T47D (cell line): ENCODE measurements at regions not wholly inside any gene's neighbourhood (a gene's known extent, or its start where the extent isn't known, plus 50 kb on each side); places are given as distances from the start of the nearest gene placed in this dataset.

Source experiments
- DNase-seq, 2 experiments: peaks; one replicate each; pipeline versions ENCODE4 v3.0.0 to v3.0.0-alpha.2; 2011 to 2012; ENCODE audit warnings: low read depth in 1 of 2, low spot score in 1 of 2
- JUND ChIP-seq: IDR thresholded peaks from 2 replicates; pipeline ENCODE4 v1.6.1; 2012; ENCODE audit warnings: low read depth
- in situ Hi-C: cut with HindIII; loops from 2 replicates; pipeline ENCODE4 v1.10.0; 2016; ENCODE audit warnings: low sequenced_read_pairs, low pct_unique_long_range_greater_than_20kb

GRCh38 chr7:25804154-25804553 lies 347.8 kb upstream of the NFE2L3 start:
- in situ Hi-C loops = no loop called here
- no peak; the same call in 1 of the 2 replicates for TF ChIP-seq JUND
- peak; percentile 7 to 67 for DNase-seq

GRCh38 chr7:25805027-25805687 lies 346.8 kb upstream of the NFE2L3 start:
- no peak for TF ChIP-seq JUND
- in situ Hi-C loops = no loop called here
- DNase-seq = peak in 1 of 2 experiments; percentile 46

GRCh38 chr7:25807086-25807611 lies 344.8 kb upstream of the NFE2L3 start:
- in situ Hi-C loops = no loop called here
- DNase-seq = no peak

GRCh38 chr7:25809441-25809840 lies 342.6 kb upstream of the NFE2L3 start:
- no peak for TF ChIP-seq JUND
- DNase-seq = no peak
- in situ Hi-C loops = no loop called here

More at GRCh38 chr7:25807086-25807611, 344.8 kb upstream of the NFE2L3 start:
- no peak for TF ChIP-seq JUND

GRCh38 chr7:25812086-25812850 lies 339.7 kb upstream of the NFE2L3 start:
- in situ Hi-C loops = no loop called here
- TF ChIP-seq JUND = no peak
- DNase-seq = no peak

- no peak for TF ChIP-seq JUND
- DNase-seq = no peak
- in situ Hi-C loops = no loop called here
Measured at GRCh38 chr7:25813381-25813780, 338.6 kb upstream of the NFE2L3 start.

DNA sequence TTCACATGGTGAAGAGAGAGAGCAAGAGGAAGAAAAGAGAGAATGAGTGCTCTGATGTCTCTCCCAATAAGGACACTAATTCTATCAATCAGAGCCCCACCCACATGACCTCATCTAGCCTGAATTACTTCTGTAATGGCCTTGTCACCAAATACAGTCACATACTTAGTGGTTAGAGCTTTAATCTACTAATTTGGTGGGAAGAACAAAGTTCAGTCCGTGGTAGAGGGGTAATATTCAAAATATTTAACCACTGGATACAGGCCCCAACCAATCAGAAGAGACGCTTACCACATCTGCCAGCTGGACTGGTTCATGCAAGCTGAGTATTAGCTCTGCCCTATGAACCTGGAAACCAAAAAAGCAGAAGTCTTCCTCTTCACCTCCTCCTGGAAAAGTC lies 336.3 kb upstream of the NFE2L3 start:
- DNase-seq = no peak
- TF ChIP-seq JUND = no peak
- in situ Hi-C loops = no loop called here

DNA sequence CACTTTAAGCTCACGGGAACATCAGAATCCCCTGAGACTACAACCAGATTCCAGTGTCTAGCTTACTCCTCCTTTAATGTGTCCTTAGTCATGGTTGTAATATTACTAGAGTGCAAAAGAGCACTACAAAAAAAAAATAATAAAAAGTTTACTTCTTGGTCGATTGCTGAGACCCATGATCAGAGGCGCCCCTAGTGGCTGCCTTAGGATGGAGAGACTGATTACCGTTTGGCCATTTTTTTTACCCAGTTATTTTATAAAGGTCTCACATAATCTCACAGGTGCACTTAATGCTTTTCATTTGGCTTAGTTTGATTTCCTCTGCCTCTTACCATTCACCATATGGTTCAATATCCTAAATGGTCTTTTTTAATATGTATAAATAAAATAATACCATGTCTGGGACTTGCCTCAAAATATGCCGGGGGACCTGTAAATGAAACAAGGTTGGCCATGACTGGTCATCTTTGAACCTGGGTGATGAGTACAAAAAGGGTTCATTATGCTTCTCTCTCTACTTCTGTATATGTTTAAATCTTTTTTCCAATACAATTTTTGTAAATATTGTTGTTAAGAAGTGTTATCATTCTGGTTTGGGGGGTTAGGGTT lies 331.5 kb upstream of the NFE2L3 start:
- TF ChIP-seq JUND = no peak
- peak in 1 of 2 experiments; percentile 13 for DNase-seq
- in situ Hi-C loops = no loop called here

DNA sequence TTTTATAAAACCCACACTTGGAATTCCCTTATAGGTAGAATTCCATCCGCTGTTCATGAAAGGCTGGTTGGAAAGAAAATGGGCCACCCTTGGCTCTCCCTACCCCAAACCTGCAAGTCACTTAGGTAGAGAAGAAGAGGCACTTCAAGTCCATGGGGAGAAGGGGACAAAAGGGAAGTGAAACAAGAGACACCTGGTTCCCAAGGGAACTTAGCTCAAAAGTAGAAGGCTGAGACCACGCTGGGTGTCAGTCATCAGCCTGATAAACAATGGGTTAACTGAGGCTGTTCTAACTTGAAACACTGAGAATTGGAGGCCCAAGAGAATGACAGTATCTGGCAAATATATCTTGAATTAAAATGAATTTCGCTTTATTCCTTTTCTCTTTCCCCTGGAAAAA lies 330.8 kb upstream of the NFE2L3 start:
- TF ChIP-seq JUND = no peak
- DNase-seq = no peak
- in situ Hi-C loops = no loop called here

- DNase-seq = no peak
- in situ Hi-C loops = no loop called here
- no peak for TF ChIP-seq JUND
Measured at GRCh38 chr7:25822823-25823222, 329.2 kb upstream of the NFE2L3 start.

DNA sequence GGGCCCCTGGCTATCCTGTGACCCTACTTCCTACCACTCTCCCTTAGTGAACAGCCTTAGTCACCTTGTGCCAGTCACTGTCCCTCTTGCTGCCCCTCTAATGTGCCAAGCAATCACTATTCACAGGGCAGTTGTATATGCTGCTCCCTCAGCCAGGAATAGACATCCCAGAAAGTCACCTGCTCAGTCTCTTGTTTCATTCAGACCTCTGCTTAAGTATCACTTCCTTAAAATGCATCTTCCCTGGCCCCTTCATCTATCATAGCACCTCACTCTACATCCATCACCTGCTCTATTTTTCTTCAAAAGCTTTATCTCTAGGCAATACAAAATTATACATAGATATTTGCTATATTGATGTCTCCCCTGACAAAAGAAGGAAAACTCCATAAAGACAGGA lies 328.4 kb upstream of the NFE2L3 start:
- DNase-seq = no peak
- in situ Hi-C loops = no loop called here
- TF ChIP-seq JUND = no peak

GRCh38 chr7:25828468-25828867 lies 323.5 kb upstream of the NFE2L3 start:
- no peak for DNase-seq
- no peak for TF ChIP-seq JUND
- in situ Hi-C loops = loop anchor here (25.0 kb wide), 1 partner anchor 441 kb away; no protein-coding TSS in a partner anchor

- DNase-seq = no peak
- no peak for TF ChIP-seq JUND
- in situ Hi-C loops = loop anchor here (25.0 kb wide), 1 partner anchor 442 kb away; no protein-coding TSS in a partner anchor
Measured at GRCh38 chr7:25829663-25830062, 322.3 kb upstream of the NFE2L3 start.
